A673 (cell line): ENCODE measurements at regions not wholly inside any gene's neighbourhood (a gene's known extent, or its start where the extent isn't known, plus 50 kb on each side); places are given as distances from the start of the nearest gene placed in this dataset.

ENCODE experiments used
- EZH2 ChIP-seq: fragments of 200-600 bp; sonication (generic); IDR thresholded peaks from 2 replicates; pipeline ENCODE4 v1.6.1; 2017; ENCODE audit warnings: borderline replicate concordance, low read depth, mild to moderate bottlenecking, mixed read lengths, antibody characterized with exemption, low read length; ENCODE audit not compliant: poor library complexity, severe bottlenecking
- TF ChIP-seq, protein P1 (sequence below): fragments of 300-800, 200-600 bp; sonication (generic); conservative IDR thresholded peaks from 2 replicates; pipeline ENCODE4 v1.5.1; 2017; ENCODE audit warnings: low read depth, mild to moderate bottlenecking, antibody characterized with exemption, low read length, moderate library complexity, mixed read lengths

DNA sequence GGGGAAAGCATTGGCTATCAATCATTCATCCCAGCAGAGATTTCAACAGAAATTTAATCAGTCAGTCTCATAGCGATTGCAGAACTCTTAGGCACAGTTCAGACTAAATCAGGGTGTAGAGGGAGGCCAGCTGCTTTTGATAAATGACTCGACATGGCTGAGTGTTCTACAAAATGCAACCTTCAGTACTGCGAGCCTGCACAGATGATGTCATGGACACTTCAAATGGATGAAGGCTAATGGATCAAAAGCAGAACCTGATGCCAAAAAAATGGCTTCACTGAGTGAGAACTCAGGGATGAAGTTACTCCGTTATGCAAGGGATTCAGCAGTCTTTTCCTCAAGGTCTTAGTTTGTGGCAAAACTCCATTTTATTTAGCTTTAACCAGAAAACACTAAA lies 167.3 kb downstream of the DACT1 start:
- TF ChIP-seq, protein P1, sequence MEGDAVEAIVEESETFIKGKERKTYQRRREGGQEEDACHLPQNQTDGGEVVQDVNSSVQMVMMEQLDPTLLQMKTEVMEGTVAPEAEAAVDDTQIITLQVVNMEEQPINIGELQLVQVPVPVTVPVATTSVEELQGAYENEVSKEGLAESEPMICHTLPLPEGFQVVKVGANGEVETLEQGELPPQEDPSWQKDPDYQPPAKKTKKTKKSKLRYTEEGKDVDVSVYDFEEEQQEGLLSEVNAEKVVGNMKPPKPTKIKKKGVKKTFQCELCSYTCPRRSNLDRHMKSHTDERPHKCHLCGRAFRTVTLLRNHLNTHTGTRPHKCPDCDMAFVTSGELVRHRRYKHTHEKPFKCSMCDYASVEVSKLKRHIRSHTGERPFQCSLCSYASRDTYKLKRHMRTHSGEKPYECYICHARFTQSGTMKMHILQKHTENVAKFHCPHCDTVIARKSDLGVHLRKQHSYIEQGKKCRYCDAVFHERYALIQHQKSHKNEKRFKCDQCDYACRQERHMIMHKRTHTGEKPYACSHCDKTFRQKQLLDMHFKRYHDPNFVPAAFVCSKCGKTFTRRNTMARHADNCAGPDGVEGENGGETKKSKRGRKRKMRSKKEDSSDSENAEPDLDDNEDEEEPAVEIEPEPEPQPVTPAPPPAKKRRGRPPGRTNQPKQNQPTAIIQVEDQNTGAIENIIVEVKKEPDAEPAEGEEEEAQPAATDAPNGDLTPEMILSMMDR, result no peak
- no peak for TF ChIP-seq EZH2
